Epidermal melanocyte (primary cell): ENCODE measurements at regions not wholly inside any gene's neighbourhood (a gene's known extent, or its start where the extent isn't known, plus 50 kb on each side); places are given as distances from the start of the nearest gene placed in this dataset.

Experiments
- DNase-seq: peaks from one replicate; pipeline ENCODE4 v3.0.0; 2011; ENCODE audit warnings: low spot score; ENCODE audit not compliant: insufficient read length

DNA sequence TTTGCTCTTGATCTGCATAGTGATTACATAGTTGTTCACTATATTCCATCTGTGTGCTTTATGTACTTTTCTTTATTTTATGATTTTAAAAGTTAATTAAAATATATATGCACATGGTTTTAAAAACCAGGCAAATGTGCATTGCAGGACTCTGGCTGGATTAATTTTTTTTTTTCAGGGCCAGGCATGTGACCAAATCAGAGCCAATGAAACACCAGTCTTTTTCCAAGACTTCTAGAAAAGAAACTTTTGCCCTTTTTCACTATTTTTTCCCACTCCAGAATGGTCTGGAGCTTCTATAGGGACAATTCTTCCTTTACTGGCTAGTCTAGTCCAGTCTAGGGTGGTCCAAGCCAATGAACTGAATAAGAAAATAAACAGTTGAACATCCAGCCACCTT is 198.1 kb upstream of the FBXO11 start:
- no peak for DNase-seq

DNA sequence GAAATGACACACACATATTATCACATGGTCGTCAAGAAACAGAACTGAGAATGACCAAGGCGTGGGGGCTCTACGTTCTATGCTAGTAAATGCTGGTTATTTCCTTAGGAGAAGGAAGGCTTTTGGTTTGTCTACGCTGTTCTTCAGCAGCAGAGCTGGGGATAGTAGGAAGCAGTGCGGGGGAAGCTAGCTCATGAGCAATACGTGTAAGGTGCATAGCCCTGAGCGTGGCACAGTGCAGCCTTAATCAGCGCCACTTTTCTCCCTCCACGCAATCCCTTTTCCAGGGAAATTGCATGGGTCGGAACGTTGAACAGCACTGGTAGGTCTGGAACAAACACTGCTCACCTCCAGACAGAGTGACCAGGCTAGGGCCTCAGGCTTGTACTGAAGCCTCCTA is 199.6 kb upstream of the FBXO11 start:
- no peak for DNase-seq

DNA sequence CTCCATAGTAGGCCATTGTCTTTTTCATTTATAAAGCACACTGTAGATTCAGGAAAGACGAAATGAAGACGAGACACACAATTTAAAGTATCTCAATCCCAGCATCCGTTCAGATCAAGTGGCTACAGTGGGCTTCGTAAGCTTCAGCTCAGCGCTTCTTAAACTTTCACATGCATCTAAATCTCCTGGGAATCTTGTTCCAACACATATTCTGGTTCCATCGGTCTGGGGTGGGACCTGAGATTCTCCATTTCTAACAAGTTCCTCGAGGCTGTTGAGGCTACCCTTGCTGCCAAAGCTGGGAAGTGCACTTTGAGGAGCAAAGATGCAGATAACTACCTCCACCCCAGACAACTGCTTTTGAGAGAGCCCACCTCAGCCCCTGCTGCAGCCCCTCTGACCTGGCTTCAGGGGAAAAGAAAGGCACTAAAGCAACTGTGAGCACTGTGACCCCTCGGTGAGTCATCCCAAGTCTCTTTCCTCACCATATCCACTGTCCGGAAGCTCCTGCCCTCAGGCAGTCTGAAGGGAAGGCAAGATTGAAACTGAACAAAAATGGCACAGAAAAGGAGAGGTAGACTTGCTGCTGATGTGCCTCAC is 201.1 kb upstream of the FBXO11 start:
- DNase-seq = no peak

DNA sequence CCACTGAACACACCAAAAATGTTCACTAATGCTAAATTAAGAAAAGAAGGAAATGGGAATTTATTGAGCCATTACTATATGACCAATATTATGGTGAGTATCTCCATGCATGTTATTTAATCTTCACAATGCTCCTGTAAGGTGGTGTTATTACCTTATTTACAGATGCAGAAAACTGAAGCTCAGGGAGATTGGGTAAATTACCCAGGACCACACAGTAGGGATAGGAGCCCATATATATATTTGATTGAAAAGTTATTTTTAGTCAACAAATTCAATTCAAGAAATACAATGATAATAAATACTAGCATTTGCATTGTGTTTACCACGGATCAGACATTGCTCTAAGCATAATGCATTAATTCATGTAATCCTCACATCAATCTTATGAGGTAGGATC is 202.2 kb upstream of the FBXO11 start:
- no peak for DNase-seq

DNA sequence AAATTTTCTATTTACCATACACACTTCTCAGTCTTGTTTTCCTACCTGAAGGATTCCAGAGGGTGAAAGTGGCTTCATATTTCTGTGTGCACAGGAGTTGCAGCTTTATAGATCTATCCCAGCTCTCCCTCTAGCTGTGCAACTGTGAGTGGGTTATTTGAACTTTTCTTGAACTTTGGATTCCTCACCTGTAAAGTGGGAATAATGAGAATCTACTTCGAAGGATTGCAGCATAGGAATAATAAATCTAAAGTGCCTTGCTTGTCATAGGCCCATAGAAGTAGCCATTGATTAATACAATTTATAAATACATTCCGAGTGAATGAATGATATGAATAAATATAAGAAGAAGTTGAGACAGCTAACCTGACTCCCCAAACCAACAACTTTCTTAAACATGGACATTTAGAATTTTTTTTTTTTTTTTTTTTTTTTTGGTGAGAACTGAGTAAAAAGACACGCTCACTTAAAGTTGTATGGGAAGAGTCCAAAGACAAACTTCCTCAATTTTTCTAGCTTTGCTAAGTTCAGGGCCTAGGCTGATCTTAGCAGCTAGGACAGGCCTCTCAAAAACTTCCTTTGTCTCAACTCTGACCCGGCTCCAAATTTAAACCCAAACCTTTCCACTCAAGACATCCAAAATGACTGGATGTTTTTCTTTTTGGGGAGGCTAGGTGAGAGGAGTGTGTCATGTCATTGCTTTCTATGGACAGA is 203.3 kb upstream of the FBXO11 start:
- DNase-seq = no peak

DNA sequence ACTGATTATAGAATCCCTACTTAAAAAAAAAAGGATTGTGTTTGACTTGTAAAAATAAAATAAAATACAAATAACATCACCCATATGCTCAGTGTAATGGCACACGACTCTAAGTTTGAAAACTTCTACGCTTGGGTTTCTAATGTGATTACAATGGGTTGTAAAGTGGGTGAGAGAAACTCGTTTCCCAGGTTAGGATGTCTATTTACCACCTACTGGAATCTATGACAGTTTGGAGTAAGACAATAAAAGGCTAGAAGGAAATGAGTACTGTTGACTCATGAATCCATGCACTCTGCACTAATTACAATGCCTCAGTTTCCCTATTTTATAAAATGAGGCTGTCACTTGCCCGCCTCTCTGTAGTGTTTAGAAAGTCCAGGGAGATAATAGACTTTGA is 204.0 kb upstream of the FOXN2 start:
- DNase-seq = no peak

DNA sequence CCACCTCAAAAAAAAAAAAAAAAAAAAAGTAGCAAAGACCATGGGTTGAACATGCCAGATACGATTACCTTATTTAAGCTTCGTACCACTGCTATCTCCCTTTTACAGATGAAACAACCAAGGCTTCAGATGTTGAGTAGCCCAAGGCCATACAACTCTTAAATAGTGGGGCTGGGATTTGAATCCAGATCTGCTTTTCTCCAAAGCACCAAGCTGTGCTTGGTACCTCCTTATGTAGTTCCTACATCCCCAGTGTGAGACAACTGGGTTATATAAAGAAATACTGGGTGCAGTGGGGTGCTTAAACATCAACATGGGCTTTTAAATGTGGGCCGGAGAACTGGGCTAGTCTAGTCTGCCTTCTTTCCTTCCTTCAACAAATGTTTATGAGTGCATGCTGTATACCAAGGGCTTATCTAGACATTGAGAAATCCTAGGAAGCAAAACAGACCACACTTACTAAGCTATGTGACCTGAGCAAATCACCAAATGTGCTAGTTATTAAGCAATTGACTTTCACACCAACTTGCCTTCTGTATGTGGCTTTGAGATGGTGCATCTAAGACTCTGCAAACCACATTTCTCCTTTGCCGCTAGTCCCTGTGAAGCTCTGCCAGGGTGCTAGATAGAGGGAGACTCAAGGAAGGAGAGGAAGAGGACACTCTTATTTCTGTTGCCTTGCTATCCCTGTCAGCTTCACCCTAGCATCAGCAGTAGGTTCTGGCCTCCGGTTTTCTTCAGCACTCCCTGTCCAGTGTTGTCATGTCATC is 201.4 kb upstream of the FOXN2 start:
- no peak for DNase-seq

DNA sequence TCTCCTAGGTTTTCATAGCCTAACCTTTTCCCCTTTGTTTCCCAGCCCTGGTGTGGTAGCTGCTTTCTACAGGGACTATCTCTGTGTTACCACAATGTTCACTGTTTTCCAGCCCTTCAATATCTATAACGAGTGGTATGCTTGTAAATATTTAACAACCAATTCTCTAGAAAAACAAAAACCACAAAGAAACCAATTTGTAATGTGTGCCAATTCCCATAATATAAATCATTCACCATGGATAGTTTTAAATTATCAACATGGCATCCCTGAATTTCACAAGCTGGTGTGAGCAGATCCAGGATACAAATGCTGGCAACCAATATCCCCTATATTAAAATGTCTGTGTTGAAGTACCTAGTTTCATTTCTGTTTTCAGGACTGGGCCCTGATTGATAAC is 200.7 kb upstream of the FOXN2 start:
- no peak for DNase-seq

DNA sequence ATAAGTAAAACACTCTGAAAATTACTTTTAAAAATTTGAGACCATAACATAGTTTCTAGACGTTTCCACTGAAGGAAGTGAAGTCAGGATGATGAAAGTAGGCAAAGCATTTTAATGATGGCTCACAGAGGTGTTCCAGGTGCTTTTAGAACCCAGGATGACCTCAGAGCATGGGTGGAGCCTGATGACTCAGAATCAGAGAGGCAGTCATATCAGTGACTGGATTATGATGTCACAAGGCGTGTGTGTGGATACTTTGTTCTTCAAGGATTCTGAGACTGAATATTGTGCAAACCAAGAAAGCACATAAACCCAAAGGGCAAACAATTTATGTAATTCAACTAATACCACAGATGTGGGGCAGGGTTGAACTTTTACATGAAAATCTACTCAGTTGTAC is 200.2 kb upstream of the FOXN2 start:
- no peak for DNase-seq

DNA sequence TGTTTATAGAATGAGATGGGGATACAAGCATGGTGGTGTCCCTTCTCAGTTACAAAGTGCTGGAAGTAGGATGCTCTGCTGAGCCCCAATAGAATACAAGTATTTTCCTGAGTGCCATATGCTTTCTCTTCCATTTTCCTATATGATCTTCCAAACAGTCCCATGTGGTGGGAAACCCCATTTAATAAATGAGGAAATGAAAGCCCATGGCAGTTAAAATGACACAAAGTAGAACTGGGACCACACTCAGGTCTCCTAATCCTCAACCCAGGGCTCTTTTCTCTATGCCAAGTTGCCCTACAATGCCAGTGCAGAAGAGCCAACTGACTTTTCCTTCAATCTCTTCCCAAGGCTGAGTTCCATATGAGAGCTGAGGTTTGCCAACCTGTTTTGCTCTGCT is 198.0 kb upstream of the FOXN2 start:
- no peak for DNase-seq

DNA sequence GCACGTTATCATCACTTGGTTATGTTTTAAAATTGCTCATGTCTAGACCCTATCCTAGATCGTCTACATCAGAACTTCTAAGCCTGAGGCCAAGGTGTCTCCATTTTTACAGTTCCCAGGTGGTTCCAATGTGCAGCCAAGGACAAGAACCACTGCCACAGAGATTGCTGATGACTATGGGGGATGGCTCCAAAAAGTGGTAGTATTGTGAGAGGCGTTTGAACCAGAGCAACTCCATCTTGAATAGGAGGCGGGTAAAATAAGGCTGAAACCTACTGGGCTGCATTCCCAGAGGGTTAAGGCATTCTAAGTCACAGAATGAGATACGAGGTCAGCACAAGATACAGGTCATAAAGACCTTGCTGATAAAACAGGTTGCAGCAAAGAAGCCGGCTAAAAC is 195.6 kb upstream of the FOXN2 start:
- no peak for DNase-seq

DNA sequence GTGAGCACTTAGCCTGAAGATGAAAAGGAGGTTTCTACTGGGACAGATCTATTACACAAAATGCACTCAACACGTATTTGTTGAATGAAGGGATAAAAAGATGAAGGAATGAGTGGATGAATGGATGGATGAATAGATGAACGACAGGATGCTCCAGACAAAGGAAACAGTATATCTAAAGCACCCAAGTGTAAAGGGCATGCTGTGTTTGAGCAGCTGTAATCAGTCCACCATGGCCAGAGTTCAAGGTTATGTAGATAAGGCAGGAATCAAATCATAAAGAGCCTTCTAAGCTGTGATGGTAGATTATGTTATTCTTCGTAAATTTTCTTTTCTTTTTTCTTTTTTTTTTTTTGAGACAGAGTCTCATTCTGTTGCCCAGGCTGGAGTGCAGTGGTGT is 194.4 kb upstream of the FOXN2 start:
- DNase-seq = no peak

DNA sequence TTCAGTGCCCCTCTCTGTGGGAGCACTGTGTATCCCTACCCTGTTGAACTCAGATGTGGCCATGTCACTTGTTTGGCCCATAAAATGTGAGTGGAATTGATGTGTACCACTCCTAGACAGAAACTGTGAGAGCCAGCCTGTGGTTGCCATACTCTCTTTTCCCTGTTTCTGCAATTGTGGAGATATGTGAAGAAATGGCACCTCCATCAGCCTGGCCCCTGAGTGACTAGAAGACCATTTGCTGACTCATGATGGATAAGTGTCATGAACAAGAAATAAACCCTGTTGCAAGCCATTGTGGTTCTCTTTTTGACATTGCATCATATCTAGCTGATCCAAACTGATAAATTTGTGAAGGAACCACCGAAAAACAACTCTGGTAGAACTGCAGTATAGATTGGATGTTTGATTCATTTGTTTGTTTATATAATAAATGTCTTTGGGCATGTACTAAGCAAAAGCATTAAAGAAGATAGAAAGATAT is 193.7 kb upstream of the FOXN2 start:
- DNase-seq = no peak

DNA sequence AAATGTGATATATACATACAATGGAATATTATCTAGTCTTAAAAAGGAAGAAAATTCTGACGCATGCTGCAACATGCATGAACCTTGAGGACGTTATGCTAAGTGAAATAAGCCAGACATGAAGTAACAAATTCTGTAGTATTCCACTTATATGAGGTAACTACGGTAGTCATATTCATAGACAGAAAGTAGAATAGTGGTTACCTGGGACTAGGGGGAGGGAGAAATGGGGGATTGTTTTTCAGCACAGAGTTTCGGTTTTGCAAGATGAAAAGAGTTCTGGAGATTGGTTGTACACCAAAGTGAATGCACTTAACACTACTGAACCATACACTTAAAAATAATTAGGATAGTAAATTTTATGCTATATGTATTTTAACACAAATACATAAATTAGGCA is 192.3 kb upstream of the FOXN2 start:
- DNase-seq = no peak

DNA sequence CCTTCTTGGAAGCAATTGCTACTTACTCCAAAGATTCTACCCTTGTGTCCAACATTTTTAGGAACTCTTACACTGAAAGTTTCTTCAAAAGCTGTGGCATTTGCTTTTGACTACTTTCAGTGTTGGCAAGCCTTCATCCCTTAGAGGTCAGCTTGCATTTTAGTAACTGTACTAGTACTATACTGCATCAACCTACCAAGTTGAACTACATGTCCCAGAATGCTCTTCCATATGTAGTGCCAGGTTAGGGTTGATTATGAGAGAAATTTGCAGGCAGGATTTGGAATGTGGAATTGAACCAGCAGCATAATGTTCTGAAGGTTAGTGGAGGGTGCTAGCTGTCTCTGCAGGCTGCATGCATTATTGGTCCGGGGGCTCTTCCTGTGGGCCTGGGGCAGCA is 189.9 kb upstream of the FOXN2 start:
- no peak for DNase-seq

DNA sequence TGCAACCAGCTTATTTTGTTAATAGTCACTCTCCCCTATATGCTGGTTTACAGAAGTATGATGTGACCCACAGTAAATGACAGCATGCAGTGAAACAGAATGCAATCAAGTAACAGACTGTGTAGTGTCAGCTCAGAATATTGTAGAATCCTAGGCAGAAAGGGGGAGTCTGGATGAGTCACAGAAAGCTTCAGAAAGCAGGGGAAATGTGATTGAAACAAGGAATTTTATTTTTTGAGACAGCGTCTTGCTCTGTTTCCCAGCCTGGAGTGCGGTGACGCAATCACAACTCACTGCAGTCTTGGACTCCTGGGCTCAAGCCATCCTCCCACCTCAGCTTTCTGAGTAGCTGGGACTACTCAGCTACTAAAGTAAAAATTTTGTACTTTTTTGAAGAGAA is 188.3 kb upstream of the FOXN2 start:
- no peak for DNase-seq

DNA sequence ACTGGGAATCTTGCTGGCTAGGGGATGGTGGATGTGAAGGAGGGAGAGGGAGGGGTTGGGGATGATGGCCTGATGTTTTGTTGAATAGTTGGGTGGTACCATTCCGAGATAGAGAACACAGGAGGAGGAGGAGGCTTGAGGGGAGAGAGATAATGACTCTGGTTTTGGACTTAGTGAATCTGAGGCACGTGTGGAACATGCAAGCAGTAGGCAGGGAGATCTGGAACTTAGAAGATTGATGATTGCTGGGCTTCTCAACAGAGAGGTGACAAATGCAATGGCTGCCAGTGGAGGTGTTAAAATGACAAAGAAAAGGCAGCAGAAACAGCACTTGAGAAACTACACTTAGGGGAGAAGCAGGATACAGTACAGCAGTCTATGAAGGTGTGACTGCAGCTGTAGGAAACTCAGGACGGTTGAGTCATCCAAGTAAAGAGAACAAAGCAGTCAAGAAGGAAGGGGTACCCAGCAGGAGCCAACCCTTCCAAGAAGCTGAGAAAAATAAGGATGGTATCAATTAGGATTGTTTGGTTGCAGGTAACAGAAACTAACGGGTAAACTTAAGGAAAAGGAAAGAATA is 186.8 kb upstream of the FOXN2 start:
- DNase-seq = no peak

DNA sequence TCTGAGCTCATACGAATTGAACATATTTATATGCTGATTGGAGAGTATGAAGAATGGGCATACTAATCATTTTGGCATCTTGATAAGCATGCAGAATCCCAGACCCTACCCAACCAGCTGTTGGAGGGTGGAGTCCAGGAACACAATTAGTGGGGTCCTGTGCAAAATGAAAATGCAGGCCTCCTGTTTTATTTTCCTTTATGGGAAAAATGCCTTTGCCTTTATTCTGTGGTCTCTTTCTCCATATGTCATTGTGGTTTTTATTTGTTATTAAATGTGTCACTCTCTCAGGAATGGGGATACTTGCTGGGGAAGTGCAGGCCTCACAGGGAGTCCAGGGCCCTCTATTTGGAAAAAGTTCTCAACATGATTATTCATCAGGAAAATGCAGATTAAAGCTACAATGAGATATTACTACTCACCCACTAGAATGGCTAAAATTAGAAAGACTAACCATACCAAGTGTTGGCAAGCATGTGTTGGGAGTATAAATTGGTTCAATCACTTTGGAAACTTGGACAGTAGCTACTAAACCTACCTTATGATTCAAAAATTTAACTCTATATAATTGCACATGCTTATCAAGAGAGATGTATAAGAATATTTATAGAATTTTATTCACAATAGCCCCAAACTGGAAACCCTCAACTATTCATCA is 185.1 kb upstream of the FOXN2 start:
- no peak for DNase-seq

DNA sequence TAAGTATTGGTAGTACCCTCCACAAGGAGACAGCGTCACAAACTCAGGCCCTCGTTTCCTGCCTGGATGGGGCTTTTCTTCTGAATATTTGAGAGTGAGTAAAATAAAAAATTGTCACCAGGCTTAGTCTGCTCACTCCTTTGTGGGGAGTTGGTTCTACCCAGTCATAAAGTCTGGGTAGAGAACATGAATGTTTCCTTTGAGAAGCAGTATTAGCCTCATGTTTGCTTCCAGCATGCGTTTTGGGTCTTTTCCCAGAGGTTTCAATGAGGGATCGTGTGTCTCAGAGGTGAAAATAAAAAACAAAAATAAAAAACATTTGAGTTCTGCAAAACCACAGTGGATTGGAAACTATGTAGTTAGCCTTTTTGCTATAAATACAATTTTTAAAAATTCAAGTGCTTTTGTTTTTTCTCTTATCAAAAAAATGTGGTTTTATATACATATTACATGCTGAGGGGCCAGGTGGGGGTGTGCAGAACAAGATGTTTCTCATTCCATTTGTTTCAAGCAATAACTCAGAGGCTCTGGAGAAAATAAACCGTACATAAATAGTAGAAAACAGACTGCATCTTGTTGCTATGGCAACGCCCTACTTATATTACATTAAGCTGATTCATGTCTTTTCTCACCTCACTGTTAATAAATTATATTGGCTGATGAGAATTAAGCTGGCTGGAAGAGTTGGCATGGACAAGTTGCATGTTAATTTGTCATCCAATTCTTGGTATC is 182.8 kb upstream of the FOXN2 start:
- DNase-seq = peak; percentile 53

DNA sequence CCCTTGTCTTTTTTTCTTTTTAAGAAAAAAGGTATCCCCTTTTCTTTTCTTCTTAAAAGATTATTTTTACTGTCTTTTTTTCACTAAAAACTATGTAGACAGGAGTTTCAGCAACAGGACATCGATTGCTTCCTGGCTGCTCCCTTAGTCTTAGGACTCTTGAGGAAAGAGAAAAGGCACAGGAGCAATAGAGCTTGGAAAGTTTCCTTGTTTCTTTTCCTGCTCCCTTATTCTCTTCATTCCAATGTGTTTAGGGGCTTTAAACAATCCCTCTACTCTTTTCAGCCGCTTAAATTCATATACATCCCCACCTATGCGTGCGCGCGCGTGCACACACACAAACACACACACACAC is 182.2 kb upstream of the FOXN2 start:
- DNase-seq = no peak

DNA sequence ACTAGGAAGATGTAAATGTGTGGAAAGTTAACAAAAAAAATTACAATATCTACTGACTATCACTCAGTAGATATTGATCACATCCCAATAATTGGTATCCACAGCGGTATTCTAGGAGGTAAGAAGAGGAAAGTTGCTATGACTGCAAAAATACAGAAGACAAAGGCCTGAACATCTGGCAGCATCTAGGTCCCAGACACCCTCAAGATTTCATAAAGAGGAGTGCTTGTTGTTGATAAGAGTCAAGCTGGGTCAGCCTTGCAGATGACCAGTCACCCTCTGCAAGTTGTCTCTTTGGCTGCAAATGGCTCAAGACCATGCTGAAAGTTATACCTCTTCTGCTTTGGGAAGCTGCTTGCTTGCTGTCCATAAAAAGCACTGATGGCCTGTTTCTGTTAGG is 179.8 kb upstream of the FOXN2 start:
- no peak for DNase-seq
